T47D (cell line): ENCODE measurements at regions not wholly inside any gene's neighbourhood (a gene's known extent, or its start where the extent isn't known, plus 50 kb on each side); places are given as distances from the start of the nearest gene placed in this dataset.
A peak's percentile ranks its signal among the peaks of the same experiment; 100 is the strongest.
"Not testable (repeated sequence)": the region's sequence is repeated elsewhere in the genome, so short reads cannot be mapped to it uniquely, and the experiment has no call there.

ENCODE experiments used
- DNase-seq, 2 experiments: peaks; one replicate each; pipeline versions ENCODE4 v3.0.0 to v3.0.0-alpha.2; 2011 to 2012; ENCODE audit warnings: low read depth in 1 of 2, low spot score in 1 of 2
- JUND ChIP-seq: IDR thresholded peaks from 2 replicates; pipeline ENCODE4 v1.6.1; 2012; ENCODE audit warnings: low read depth
- in situ Hi-C: cut with HindIII; loops from 2 replicates; pipeline ENCODE4 v1.10.0; 2016; ENCODE audit warnings: low sequenced_read_pairs, low pct_unique_long_range_greater_than_20kb

- no peak for TF ChIP-seq JUND
- in situ Hi-C loops = no loop called here
- no peak for DNase-seq
Measured at GRCh38 chr9:31536471-31536870, 848.0 kb upstream of the ACO1 start.

- no peak for TF ChIP-seq JUND
- DNase-seq = no peak
- in situ Hi-C loops = no loop called here
Measured at GRCh38 chr9:31541721-31542281, 842.6 kb upstream of the ACO1 start.

GRCh38 chr9:31542384-31543055 is 841.9 kb upstream of the ACO1 start:
- in situ Hi-C loops = no loop called here
- TF ChIP-seq JUND = no peak
- DNase-seq = no peak

- TF ChIP-seq JUND = no peak
Measured at GRCh38 chr9:31554941-31555340, 829.5 kb upstream of the ACO1 start.

GRCh38 chr9:31556667-31557463 is 827.6 kb upstream of the ACO1 start:
- no peak for TF ChIP-seq JUND
- in situ Hi-C loops = no loop called here
- DNase-seq = no peak

More at GRCh38 chr9:31554941-31555340, 829.5 kb upstream of the ACO1 start:
- in situ Hi-C loops = no loop called here
- DNase-seq = no peak

GRCh38 chr9:31572190-31572589 is 812.3 kb upstream of the ACO1 start:
- DNase-seq, in situ Hi-C loops: not testable (repeated sequence)

GRCh38 chr9:31573561-31573960 is 810.9 kb upstream of the ACO1 start:
- TF ChIP-seq JUND = no peak
- DNase-seq = no peak
- in situ Hi-C loops = no loop called here

- DNase-seq = peak; percentile 1 to 12
- in situ Hi-C loops = no loop called here
- TF ChIP-seq JUND = no peak
Measured at GRCh38 chr9:31574006-31574765, 810.3 kb upstream of the ACO1 start.

- in situ Hi-C loops = no loop called here
- DNase-seq = no peak
Measured at GRCh38 chr9:31582071-31582470, 802.4 kb upstream of the ACO1 start.

GRCh38 chr9:31582561-31582960 is 801.9 kb upstream of the ACO1 start:
- in situ Hi-C loops = no loop called here
- no peak for TF ChIP-seq JUND
- no peak for DNase-seq

More at GRCh38 chr9:31582071-31582470, 802.4 kb upstream of the ACO1 start:
- no peak for TF ChIP-seq JUND

GRCh38 chr9:31585158-31585557 is 799.3 kb upstream of the ACO1 start:
- no peak for TF ChIP-seq JUND
- in situ Hi-C loops = no loop called here

GRCh38 chr9:31587146-31587545 is 797.3 kb upstream of the ACO1 start:
- TF ChIP-seq JUND = no peak
- no peak for DNase-seq
- in situ Hi-C loops = no loop called here

More at GRCh38 chr9:31585158-31585557, 799.3 kb upstream of the ACO1 start:
- DNase-seq = no peak
